GM13977 (cell line): ENCODE measurements at regions not wholly inside any gene's neighbourhood (a gene's known extent, or its start where the extent isn't known, plus 50 kb on each side); places are given as distances from the start of the nearest gene placed in this dataset.

ENCODE experiments used
- DNase-seq: peaks from one replicate; pipeline ENCODE4 v3.0.0; 2012; ENCODE audit warnings: low spot score
- CTCF ChIP-seq: IDR thresholded peaks from 2 replicates; pipeline ENCODE4 v1.5.1; 2012; ENCODE audit warnings: mild to moderate bottlenecking, control low read depth; ENCODE audit not compliant: insufficient read depth; ENCODE audit errors: extremely low read depth, missing control alignments
- in situ Hi-C: fragments of 300-500 bp; cut with MboI; formaldehyde crosslinking; loops from one replicate; pipeline ENCODE4 v1.12.0; 2022; ENCODE audit warnings: low sequenced_read_pairs, low pct_unique_long_range_greater_than_20kb, mixed read lengths, inconsistent platforms; ENCODE audit not compliant: unreplicated experiment

- DNase-seq, result no peak
- TF ChIP-seq CTCF, result no peak
- in situ Hi-C loops, result no loop called here
These were observed 201.3 kb upstream of the TCERG1L start for GRCh38 chr10:131512852-131513251.

- no peak for DNase-seq
- in situ Hi-C loops, result no loop called here
- TF ChIP-seq CTCF, result no peak
These were observed 201.9 kb upstream of the TCERG1L start for GRCh38 chr10:131513445-131513844.

GRCh38 chr10:131513901-131514300 is 202.4 kb upstream of the TCERG1L start:
- no peak for TF ChIP-seq CTCF
- in situ Hi-C loops, result no loop called here
- DNase-seq, result no peak

GRCh38 chr10:131514454-131514853 is 202.9 kb upstream of the TCERG1L start:
- TF ChIP-seq CTCF, result no peak
- in situ Hi-C loops, result no loop called here

GRCh38 chr10:131516285-131516684 is 204.8 kb upstream of the TCERG1L start:
- DNase-seq, result no peak
- in situ Hi-C loops, result no loop called here

More at GRCh38 chr10:131514454-131514853, 202.9 kb upstream of the TCERG1L start:
- no peak for DNase-seq

GRCh38 chr10:131517781-131518180 is 206.3 kb upstream of the TCERG1L start:
- no peak for DNase-seq
- in situ Hi-C loops, result no loop called here
- TF ChIP-seq CTCF, result no peak

More at GRCh38 chr10:131516285-131516684, 204.8 kb upstream of the TCERG1L start:
- no peak for TF ChIP-seq CTCF
